Activated CD4-positive, alpha-beta memory T cell treated with anti-CD3 and anti-CD28 coated beads for 36 hours (primary cell): ENCODE measurements at regions not wholly inside any gene's neighbourhood (a gene's known extent, or its start where the extent isn't known, plus 50 kb on each side); places are given as distances from the start of the nearest gene placed in this dataset.

ENCODE experiments used
- CTCF ChIA-PET: fragments of 350-600 bp; sonication (Branson Sonifier 250); formaldehyde crosslinking; loops from one replicate; lab custom pipeline; 2021; ENCODE audit warnings: antibody characterized with exemption, inconsistent platforms; lab: Charles Lee
- POLR2A ChIA-PET: fragments of 350-600 bp; sonication (Branson Sonifier 250); formaldehyde crosslinking; loops from one replicate; lab custom pipeline; 2021; ENCODE audit warnings: antibody characterized with exemption; lab: Charles Lee
- DNase-seq: peaks from one replicate; pipeline ENCODE4 v3.0.0-alpha.2; 2020
- H3K27ac Mint-ChIP-seq: one replicate; pipeline ENCODE4 v1.8.0; 2021; ENCODE audit warnings: mixed read lengths
- H3K27me3 Mint-ChIP-seq: one replicate; pipeline ENCODE4 v1.8.0; 2021; ENCODE audit warnings: mixed read lengths
- H3K36me3 Mint-ChIP-seq: one replicate; pipeline ENCODE4 v1.8.0; 2021; ENCODE audit warnings: mixed read lengths
- H3K4me1 Mint-ChIP-seq: one replicate; pipeline ENCODE4 v1.8.0; 2021; ENCODE audit warnings: low read depth, mixed read lengths
- H3K4me3 Mint-ChIP-seq: one replicate; pipeline ENCODE4 v1.8.0; 2021; ENCODE audit warnings: mild to moderate bottlenecking, mixed read lengths
- H3K9me3 Mint-ChIP-seq: one replicate; pipeline ENCODE4 v1.8.0; 2021; ENCODE audit warnings: mixed read lengths
- intact Hi-C: fragments of 100-400 bp; cut with micrococcal nuclease; formaldehyde crosslinking; loops from one replicate; pipeline ENCODE4 v1.15.1; 2023

- Mint-ChIP-seq H3K9me3 (no peaks in the 10 kb centered on the region), H3K4me3 (peak overlapping the region; percentile 75), H3K27ac (peak overlapping the region; percentile 82), H3K4me1 (peaks cover 73% of the 10 kb centered on the region), H3K27me3 (no peaks in the 10 kb centered on the region), H3K36me3 (peaks cover 3% of the 10 kb centered on the region)
- POLR2A ChIA-PET, result interaction anchor here (0.5 to 2.2 kb wide), 12 partner anchors 8 to 171 kb away, joined by 3 to 8 read pairs (median 3); no protein-coding TSS in a partner anchor
- peak; percentile 47 for DNase-seq
- CTCF ChIA-PET, result interaction anchor here (1.2 to 3.3 kb wide), 7 partner anchors 21 to 292 kb away, joined by 3 to 12 read pairs (median 5); partner anchors contain the start of gene SLC1A5
- intact Hi-C loops, result loop anchor here (2.0 to 5.0 kb wide), 5 partner anchors 19 to 171 kb away; partner anchors contain the start of genes ARHGAP35 and TMEM160
These were observed 63.7 kb upstream of the NPAS1 start for GRCh38 chr19:46955813-46956371.

DNA sequence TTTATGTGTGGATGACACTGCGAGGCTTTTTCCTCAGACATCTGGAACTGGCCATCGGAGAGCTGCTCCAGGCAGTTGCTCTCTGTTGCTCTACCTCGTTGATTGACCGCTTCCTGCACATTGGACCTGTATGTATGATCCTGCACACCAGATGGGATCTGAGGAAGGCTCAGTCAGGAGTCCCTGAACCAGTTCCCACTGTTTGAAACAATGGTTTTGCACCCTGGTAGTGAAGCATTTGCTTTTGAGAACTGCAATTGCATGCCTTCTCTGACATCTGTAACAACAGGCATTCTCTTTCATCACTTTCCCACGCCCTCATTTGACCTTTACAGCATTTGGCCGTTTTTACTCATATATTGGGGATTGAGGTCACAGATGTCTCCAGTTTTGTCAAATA, 61.1 kb upstream of the NPAS1 start:
- peaks cover 66% of the 10 kb centered on the region for H3K4me1 Mint-ChIP-seq
- CTCF ChIA-PET, result interaction anchor here (0.5 to 1.3 kb wide), 4 partner anchors 14 to 206 kb away, joined by 3 to 4 read pairs (median 3); no protein-coding TSS in a partner anchor
- H3K27ac Mint-ChIP-seq, result peak overlapping the region; percentile 80
- H3K27me3 Mint-ChIP-seq, result no peaks in the 10 kb centered on the region
- POLR2A ChIA-PET, result no interaction called here
- intact Hi-C loops, result loop anchor here (5.0 kb wide), 1 partner anchor 89 kb away; the partner anchor contains the start of gene TMEM160
- DNase-seq, result peak; percentile 52
- H3K4me3 Mint-ChIP-seq, result no peak overlapping the region
- H3K9me3 Mint-ChIP-seq, result no peaks in the 10 kb centered on the region
- peaks cover 3% of the 10 kb centered on the region for H3K36me3 Mint-ChIP-seq

DNA sequence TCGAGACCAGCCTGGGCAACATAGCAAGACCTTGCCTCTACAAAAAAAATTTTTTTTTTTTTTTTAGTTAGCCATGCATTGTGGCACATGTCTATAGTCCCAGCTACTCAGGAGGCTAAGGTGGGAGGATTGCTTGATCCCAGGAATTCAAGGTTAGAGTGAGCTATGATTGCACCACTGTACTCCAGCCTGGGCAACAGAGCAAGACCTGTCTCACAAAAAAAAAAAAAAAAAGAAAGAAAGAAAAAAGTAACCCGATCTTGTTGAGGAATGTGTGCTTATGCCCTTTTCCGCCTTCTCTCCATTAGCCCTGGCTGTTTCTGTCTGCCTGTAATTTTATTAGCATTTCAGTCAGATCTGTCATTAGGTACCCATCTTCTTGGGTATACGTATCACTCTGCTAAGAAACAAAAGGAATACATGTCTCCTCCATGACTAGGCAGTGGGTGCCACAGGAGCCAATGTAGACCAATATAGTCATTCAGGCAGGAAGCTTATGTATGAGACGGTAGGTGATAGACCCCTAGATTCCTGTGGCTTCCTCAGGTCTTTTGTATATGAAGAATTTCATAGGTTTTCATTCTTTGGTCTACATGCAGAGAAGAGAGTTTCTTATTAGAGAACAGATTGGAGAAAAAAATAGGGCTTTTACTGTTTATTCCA, 59.6 kb upstream of the NPAS1 start:
- ChIA-PET CTCF (no interaction called here), POLR2A (no interaction called here)
- no peaks in the 10 kb centered on the region for H3K27me3 Mint-ChIP-seq
- no peak overlapping the region for H3K27ac Mint-ChIP-seq
- H3K9me3 Mint-ChIP-seq, result no peaks in the 10 kb centered on the region
- H3K4me1 Mint-ChIP-seq, result peaks cover 52% of the 10 kb centered on the region
- no peak overlapping the region for H3K4me3 Mint-ChIP-seq
- no peak for DNase-seq
- H3K36me3 Mint-ChIP-seq, result peaks cover 3% of the 10 kb centered on the region
- intact Hi-C loops, result loop anchor here (5.0 kb wide), 1 partner anchor 87 kb away; the partner anchor contains the start of gene TMEM160

- CTCF ChIA-PET, result interaction anchor here (1.2 kb wide), 1 partner anchor 29 kb away, joined by 3 read pairs; no protein-coding TSS in a partner anchor
- no peaks in the 10 kb centered on the region for H3K27me3 Mint-ChIP-seq
- H3K27ac Mint-ChIP-seq, result peak overlapping the region; percentile 82
- H3K4me3 Mint-ChIP-seq, result no peak overlapping the region
- intact Hi-C loops, result no loop called here
- H3K36me3 Mint-ChIP-seq, result peaks cover 7% of the 10 kb centered on the region
- peaks cover 43% of the 10 kb centered on the region for H3K4me1 Mint-ChIP-seq
- DNase-seq, result no peak
- POLR2A ChIA-PET, result no interaction called here
- no peaks in the 10 kb centered on the region for H3K9me3 Mint-ChIP-seq
These were observed 57.5 kb upstream of the NPAS1 start for GRCh38 chr19:46962030-46962570.

DNA sequence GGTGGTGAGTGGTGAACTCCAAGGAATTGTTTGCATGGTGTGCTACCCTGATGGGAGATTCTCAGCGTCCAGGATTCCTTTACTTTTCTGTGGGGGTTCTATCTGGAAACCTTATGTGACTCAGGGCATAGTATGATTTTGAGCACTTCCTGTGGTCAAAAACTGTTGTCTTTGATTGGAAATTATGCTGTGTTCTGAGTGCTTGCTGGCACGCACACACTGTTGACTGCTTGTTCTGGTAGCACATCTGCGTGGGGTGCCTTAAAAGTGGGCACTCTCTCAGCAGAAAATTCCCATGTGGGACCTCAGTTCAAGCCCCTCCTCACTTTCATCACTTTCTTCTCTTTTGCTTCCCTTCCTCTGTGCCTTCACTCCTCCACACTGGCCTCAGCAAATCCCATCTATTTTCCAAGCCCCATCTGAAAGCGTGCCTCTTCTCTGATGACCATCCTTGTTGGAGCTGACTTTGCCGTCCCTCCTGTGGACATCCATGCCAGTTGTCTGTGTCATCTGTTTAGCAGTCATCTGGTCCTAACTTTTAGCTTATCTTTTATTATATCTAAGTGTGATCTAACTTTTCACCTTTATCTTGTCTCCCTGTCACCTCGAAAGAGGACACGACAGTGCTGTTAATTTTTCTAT, 56.4 kb upstream of the NPAS1 start:
- Mint-ChIP-seq H3K27me3 (no peaks in the 10 kb centered on the region), H3K9me3 (no peaks in the 10 kb centered on the region), H3K27ac (peak overlapping the region; percentile 82), H3K4me3 (no peak overlapping the region), H3K36me3 (peaks cover 8% of the 10 kb centered on the region), H3K4me1 (peaks cover 50% of the 10 kb centered on the region)
- POLR2A ChIA-PET, result interaction anchor here (1.7 kb wide), 1 partner anchor 8 kb away, joined by 4 read pairs; no protein-coding TSS in a partner anchor
- intact Hi-C loops, result no loop called here
- CTCF ChIA-PET, result interaction anchor here (0.7 to 1.1 kb wide), 2 partner anchors 28 to 50 kb away, joined by 5 to 6 read pairs; no protein-coding TSS in a partner anchor
- DNase-seq, result peak; percentile 53

DNA sequence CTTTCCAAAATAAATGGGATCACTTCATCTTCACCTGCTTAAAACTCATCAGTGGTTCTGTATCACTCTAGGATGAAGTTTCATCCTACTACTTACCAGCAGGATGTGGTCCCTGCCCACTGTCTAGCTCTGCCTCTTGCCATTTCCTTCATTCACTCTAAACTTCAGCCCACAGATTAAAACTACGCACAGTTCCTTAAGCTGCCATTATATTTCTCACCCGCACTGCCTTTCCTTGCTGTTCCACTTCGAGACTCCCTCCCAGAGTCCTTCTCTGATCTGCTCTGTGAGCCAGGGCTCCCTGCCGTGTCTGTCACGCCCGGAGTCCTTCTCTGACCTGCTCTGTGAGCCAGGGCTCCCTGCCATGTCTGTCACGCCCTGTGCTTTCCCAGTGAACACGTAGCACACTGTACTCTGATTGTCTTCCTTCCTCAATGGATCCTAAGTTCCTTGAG, 52.0 kb upstream of the NPAS1 start:
- peak overlapping the region; percentile 35 for H3K4me3 Mint-ChIP-seq
- intact Hi-C loops, result loop anchor here (2.0 kb wide), 1 partner anchor 17 kb away; no protein-coding TSS in a partner anchor
- peak; percentile 57 for DNase-seq
- peaks cover 28% of the 10 kb centered on the region for H3K4me1 Mint-ChIP-seq
- H3K27ac Mint-ChIP-seq, result peak overlapping the region; percentile 78
- POLR2A ChIA-PET, result no interaction called here
- peaks cover 5% of the 10 kb centered on the region for H3K36me3 Mint-ChIP-seq
- H3K9me3 Mint-ChIP-seq, result no peaks in the 10 kb centered on the region
- CTCF ChIA-PET, result interaction anchor here (0.6 to 1.1 kb wide), 3 partner anchors 46 to 1766 kb away, joined by 3 read pairs; no protein-coding TSS in a partner anchor
- H3K27me3 Mint-ChIP-seq, result no peaks in the 10 kb centered on the region
